Neural progenitor cell (in vitro differentiated cells): ENCODE measurements at regions not wholly inside any gene's neighbourhood (a gene's known extent, or its start where the extent isn't known, plus 50 kb on each side); places are given as distances from the start of the nearest gene placed in this dataset.

Source experiments
- CTCF ChIP-seq: fragments of 200-600 bp; sonication (generic); IDR thresholded peaks from 2 replicates; pipeline ENCODE4 v1.5.1; 2017; ENCODE audit warnings: antibody characterized with exemption, mild to moderate bottlenecking
- EZH2 ChIP-seq: fragments of 200-600 bp; sonication (generic); IDR thresholded peaks from 2 replicates; pipeline ENCODE4 v1.6.1; 2017; ENCODE audit warnings: antibody characterized with exemption, mild to moderate bottlenecking, moderate library complexity
- EZH2phosphoT487 ChIP-seq: fragments of 200-600 bp; sonication (generic); IDR thresholded peaks from 2 replicates; pipeline ENCODE4 v1.6.1; 2017; ENCODE audit warnings: antibody characterized with exemption

GRCh38 chr5:175070283-175070682 is 345.9 kb downstream of the MSX2 start:
- TF ChIP-seq CTCF (no peak), EZH2 (no peak), EZH2phosphoT487 (no peak)
